Midbrain (tissue), 1 donor: ENCODE measurements at regions not wholly inside any gene's neighbourhood (a gene's known extent, or its start where the extent isn't known, plus 50 kb on each side); places are given as distances from the start of the nearest gene placed in this dataset.
"Not testable (repeated sequence)": the region's sequence is repeated elsewhere in the genome, so short reads cannot be mapped to it uniquely, and the experiment has no call there.

Source experiments
- DNase-seq: peaks from one replicate; lab custom pipeline; 2025; lab: John Stamatoyannopoulos, UW

GRCh38 chr2:122070241-122070731 is 314.8 kb downstream of the TSN start:
- no peak for DNase-seq

GRCh38 chr2:122072666-122073065 is 317.2 kb downstream of the TSN start:
- no peak for DNase-seq

- no peak for DNase-seq
Observed at GRCh38 chr2:122074201-122074600, 318.8 kb downstream of the TSN start.

- DNase-seq, result no peak
Observed at GRCh38 chr2:122075381-122075780, 319.9 kb downstream of the TSN start.

GRCh38 chr2:122077114-122077513 is 321.7 kb downstream of the TSN start:
- DNase-seq, result no peak

GRCh38 chr2:122077771-122078170 is 322.3 kb downstream of the TSN start:
- no peak for DNase-seq

GRCh38 chr2:122078451-122078850 is 323.0 kb downstream of the TSN start:
- no peak for DNase-seq

GRCh38 chr2:122079844-122080243 is 324.4 kb downstream of the TSN start:
- no peak for DNase-seq

- no peak for DNase-seq
Observed at GRCh38 chr2:122080316-122080715, 324.9 kb downstream of the TSN start.

- no peak for DNase-seq
Observed at GRCh38 chr2:122080871-122081270, 325.4 kb downstream of the TSN start.

GRCh38 chr2:122081751-122082150 is 326.3 kb downstream of the TSN start:
- DNase-seq, result no peak

GRCh38 chr2:122083256-122084048 is 328.0 kb downstream of the TSN start:
- DNase-seq, result no peak

- DNase-seq, result not testable (repeated sequence)
Observed at GRCh38 chr2:122085672-122086071, 330.2 kb downstream of the TSN start.

GRCh38 chr2:122094557-122094956 is 339.1 kb downstream of the TSN start:
- DNase-seq, result no peak

GRCh38 chr2:122096761-122097160 is 341.3 kb downstream of the TSN start:
- DNase-seq, result no peak

GRCh38 chr2:122098306-122098705 is 342.9 kb downstream of the TSN start:
- no peak for DNase-seq

GRCh38 chr2:122100346-122100745 is 344.9 kb downstream of the TSN start:
- no peak for DNase-seq

GRCh38 chr2:122100756-122101155 is 345.3 kb downstream of the TSN start:
- DNase-seq, result no peak

- no peak for DNase-seq
Observed at GRCh38 chr2:122101319-122101718, 345.9 kb downstream of the TSN start.

GRCh38 chr2:122105171-122105876 is 349.9 kb downstream of the TSN start:
- no peak for DNase-seq

GRCh38 chr2:122105877-122106206 is 350.4 kb downstream of the TSN start:
- no peak for DNase-seq

GRCh38 chr2:122108186-122108585 is 352.7 kb downstream of the TSN start:
- DNase-seq, result no peak

- no peak for DNase-seq
Observed at GRCh38 chr2:122112216-122113005, 357.0 kb downstream of the TSN start.
